HG03280 (cell line): ENCODE measurements at regions not wholly inside any gene's neighbourhood (a gene's known extent, or its start where the extent isn't known, plus 50 kb on each side); places are given as distances from the start of the nearest gene placed in this dataset.
"Not testable (repeated sequence)": the region's sequence is repeated elsewhere in the genome, so short reads cannot be mapped to it uniquely, and the experiment has no call there.

Experiments used
- ATAC-seq: cut with Tn5 transposase; IDR thresholded peaks from one replicate; pipeline ENCODE4 v1.9.1; 2021; ENCODE audit warnings: mild to moderate bottlenecking, moderate library complexity; ENCODE audit not compliant: unreplicated experiment

DNA sequence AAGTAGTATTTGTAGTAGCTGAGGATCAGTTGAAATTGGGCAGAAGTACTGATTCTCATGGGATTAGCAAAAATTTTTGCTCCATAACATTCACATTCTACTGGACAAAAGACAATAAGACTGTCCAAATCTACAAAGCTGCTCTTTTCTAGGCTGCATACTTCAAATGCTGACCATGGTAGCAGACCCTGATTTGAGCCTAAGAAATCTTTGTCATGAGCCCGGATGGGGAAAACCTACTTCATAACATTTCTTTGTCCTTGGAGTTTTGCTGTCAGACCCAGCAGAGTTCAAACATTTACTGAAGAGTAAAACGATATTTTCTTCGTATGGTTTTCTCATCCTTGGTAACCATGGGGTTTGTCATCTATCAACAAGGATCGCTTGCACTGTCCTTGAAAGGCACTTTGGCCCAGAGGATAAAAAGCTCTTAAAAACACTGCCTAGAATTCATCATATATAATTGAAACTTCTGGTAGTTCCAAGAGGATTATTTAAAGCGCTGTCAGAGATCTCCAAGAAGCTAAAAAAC lies 216.9 kb downstream of the CAVIN4 start:
- ATAC-seq = no peak

DNA sequence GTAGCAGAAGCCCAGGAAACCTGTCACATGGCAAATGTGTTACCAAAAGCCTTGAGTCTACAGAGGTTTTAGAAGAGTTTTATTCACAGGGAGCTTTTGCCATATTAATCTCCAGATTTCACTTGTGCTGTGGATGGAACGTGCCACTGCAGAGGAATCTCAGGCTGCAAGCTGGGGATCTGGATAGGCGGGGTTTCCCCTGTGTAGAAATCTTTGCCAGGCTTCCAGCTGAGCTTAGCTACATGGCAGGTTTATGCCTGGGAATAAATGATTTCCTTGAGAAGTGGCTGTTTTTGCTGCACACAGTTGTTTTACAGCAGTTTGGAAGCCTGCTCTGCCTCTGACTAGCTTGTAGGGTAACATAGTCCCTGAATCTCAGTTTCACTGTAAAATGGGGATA lies 224.6 kb upstream of the PLPPR1 start:
- ATAC-seq = no peak

DNA sequence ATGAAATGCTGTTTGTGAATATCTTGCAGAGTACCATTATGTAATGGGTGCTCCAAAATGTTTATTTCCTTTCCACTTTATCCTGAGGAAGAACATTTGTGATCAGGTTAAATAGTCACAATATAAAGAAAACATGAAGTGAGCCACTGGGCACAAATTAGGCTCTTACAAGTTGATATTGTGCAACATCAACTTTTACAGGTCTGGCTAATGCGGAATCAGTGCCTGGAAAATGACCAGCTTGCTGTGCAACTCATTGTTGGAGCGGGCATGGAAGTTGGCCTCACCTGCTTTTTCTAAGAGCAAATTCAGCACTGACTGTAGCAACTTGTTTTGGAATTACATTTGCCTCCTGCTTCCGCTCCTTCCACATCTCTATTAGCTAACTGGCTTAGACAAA lies 216.9 kb upstream of the PLPPR1 start:
- no peak for ATAC-seq

DNA sequence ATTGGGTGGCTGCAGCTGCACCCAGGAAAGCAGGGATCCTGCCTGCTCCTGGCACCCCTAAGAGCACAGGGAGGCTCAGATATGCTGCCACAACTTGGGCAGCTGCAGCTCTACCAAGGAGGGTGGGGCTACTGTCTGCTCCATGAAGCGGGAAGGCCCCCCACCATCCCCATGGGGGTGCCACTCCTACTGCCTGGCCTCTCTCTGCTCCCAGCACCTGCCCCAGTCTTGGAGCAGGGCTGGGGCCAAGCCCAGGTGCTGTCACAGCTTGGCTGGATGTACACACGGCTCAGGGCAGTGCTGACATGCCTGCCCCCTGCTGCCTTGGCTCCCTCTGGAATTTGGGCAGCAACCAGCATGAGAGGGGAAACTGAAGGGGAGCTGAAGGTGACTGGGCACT lies 214.7 kb upstream of the PLPPR1 start:
- no peak for ATAC-seq

DNA sequence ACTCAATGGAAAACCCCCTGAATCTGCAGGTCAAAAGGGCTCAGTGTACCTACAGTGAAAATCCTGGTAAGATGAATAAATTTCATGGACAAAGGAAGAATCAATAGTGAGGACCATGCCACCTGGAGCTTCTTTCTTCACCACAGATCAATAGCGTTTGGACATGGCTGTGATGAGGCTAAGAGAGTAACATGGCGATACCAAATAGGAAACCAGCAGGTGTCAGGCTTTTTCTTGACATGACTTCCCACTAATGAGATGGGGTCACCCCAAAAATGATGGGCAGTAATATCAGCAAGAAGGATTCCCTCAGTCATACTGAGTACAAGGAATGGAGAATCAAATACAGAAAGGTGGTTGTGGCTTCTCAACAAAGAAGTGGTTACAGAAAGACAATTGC lies 208.5 kb upstream of the PLPPR1 start:
- ATAC-seq = no peak

DNA sequence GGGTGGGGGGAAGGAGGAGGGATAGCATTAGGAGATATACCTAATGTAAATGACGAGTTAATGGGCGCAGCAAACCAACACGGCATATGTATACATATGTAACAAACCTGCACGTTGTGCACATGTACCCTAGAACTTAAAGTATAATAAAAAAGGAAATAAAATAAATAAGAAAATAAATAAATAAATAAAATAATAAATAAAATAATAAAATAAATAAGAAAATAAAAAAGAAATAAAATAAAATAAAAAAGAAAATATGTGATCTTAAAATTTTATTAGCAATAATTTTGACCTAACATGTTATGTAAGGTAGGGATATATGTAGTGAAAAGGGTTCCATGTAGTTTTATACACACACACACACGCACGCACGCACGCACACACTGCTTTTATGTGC lies 195.5 kb upstream of the PLPPR1 start:
- not testable (repeated sequence) for ATAC-seq

- ATAC-seq = no peak
Observed at GRCh38 chr9:100838857-100839256, 189.7 kb upstream of the PLPPR1 start.

DNA sequence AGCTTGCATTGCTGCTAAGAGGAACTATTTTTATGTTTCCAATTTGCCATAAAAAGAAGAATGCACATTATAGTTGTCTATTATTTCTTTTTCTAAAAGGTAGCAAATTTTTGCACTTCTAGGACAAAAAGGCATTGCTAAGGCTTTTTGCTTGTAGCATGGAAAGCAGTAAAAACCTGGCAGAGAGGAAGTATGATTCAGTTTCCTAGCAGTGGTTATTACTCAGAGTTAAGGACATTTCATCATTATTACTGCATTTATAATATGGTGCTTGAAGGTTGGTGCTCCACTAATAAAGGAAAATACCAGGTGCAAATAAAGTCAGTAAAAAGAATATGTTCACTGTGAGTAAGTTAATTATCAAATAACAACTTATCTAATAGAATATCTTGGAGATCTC lies 179.8 kb upstream of the PLPPR1 start:
- no peak for ATAC-seq

GRCh38 chr9:100852088-100852487 lies 176.4 kb upstream of the PLPPR1 start:
- no peak for ATAC-seq

GRCh38 chr9:100856238-100856637 lies 172.3 kb upstream of the PLPPR1 start:
- ATAC-seq = no peak

GRCh38 chr9:100865111-100865510 lies 163.4 kb upstream of the PLPPR1 start:
- no peak for ATAC-seq

DNA sequence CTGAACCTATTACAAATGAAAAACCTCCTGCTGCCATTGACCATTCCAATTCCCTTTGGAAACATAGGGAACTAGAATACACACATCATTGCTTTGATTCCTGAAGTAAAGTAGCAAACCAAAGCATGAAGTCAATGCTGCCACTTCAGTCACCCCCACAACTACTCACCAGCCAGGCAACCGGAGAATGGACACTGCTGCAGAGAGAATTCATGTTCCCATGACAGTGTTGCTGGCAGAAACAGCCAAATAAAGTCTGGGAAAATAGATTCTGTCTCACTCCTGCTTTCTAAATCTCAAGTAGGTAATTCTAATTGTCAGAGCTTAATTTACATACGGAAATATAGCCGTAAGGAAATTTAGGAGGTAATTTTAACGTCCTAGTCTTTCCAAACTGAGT lies 162.9 kb upstream of the PLPPR1 start:
- no peak for ATAC-seq

DNA sequence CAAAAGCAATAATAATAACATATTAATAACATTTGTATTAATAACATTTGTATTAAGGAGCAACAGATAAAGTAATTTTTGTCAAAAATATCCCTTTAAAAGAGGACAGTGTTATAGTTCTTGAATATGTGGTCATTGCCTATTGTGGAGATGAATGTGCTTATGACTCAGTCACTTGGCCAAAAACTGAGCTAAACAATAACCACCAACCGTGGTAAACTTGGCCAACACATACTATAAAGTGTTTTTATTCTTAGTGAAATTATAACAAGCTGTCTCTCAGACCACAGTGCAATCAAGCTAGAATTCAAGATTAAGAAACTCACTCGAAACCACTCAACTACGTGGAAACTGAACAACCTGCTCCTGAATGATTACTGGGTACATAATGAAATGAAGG lies 159.2 kb upstream of the PLPPR1 start:
- ATAC-seq = no peak

DNA sequence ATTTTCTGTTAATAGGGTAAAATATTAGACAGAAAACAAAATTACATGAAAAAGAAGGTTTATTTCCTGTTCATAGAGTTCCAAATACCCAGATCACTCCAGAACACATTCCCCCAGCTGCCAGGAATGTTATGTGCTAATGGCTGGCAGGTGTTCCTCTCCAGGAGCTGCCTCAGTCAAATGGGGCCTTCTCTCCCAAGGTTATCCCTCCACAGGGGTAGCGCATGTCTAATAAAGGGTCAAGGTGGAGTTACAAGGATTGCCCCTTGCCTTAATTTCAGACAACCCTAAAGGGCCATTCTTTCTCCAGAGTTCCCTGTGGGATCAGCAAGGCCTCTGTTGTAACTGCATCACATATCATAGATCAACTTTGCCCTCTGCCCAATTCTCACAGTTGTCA lies 148.6 kb upstream of the PLPPR1 start:
- no peak for ATAC-seq

- no peak for ATAC-seq
Observed at GRCh38 chr9:100880284-100880683, 148.2 kb upstream of the PLPPR1 start.

GRCh38 chr9:100884518-100884917 lies 144.0 kb upstream of the PLPPR1 start:
- no peak for ATAC-seq

- ATAC-seq = no peak
Observed at GRCh38 chr9:100890321-100890720, 138.2 kb upstream of the PLPPR1 start.

DNA sequence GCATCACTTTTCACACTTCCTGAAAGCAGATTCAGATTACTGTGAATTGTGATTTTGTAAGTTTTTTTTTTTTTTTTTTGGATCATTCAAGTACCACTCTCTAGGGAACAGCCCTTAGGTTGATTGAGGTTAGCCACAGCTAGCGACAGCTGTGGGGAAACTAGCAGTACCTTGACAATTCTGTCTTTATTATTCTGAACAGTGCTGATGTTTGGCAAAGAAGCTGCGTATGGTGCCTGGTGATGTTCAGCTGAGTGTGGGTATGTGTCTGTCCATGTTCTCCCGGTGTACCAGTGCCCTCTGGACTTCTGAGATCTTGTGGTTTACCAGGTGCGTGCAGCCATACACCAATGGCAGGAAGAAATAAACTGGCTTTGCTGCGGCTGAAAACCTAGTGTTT lies 117.3 kb upstream of the PLPPR1 start:
- ATAC-seq = no peak

DNA sequence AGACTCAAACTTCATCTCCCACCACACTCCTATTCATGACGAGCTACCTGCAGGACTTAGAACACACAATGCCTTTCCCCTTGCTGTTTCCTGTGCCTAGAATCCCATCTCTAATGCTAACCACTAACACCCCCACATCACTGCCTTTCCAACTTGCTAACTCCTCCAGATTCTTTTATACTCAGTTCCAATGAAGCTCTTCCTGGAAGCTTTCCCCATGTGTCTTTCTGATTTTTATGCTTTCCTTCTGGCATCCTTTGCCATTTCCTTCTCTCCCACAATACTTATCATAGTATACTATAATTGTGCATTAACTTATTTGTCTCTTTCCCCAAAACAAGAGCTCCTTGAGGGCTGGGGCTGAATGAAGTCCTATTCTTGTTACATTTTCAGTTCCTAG lies 115.3 kb upstream of the PLPPR1 start:
- no peak for ATAC-seq

DNA sequence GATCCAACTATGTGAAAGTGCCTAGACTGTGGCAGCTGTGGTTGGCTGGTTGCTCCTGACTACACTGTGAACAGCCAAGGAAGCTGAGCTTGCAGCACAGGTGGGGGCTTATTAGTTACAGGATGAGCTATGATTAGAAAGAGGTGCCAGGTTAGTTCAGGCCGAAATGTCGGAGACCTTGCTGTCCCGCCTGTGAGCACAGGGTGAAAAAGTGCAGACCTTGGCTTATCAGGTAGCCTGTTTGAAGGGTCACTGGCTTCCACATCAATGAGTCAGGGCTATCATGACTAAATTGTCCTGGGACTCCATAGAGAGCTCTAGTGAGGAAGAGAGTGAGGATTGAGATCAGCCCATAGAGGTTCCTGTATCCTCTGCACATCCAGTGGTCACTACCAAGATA lies 114.3 kb upstream of the PLPPR1 start:
- ATAC-seq = no peak

- no peak for ATAC-seq
Observed at GRCh38 chr9:100919506-100919905, 109.0 kb upstream of the PLPPR1 start.

GRCh38 chr9:100926366-100926765 lies 102.2 kb upstream of the PLPPR1 start:
- ATAC-seq = no peak

GRCh38 chr9:100927763-100928162 lies 100.8 kb upstream of the PLPPR1 start:
- ATAC-seq = no peak

- ATAC-seq = no peak
Observed at GRCh38 chr9:100933656-100934055, 94.9 kb upstream of the PLPPR1 start.
